Activated naive CD4-positive, alpha-beta T cell treated with anti-CD3 and anti-CD28 coated beads, Interleukin-2, amount 10 ng/mL, durations not matched to agents 7 days and 5 days (primary cell): ENCODE measurements at regions not wholly inside any gene's neighbourhood (a gene's known extent, or its start where the extent isn't known, plus 50 kb on each side); places are given as distances from the start of the nearest gene placed in this dataset.

Experiments used
- CTCF ChIA-PET: fragments of 350-600 bp; sonication (Branson Sonifier 250); formaldehyde crosslinking; loops from one replicate; lab custom pipeline; 2021; ENCODE audit warnings: antibody characterized with exemption; lab: Charles Lee
- DNase-seq: peaks from one replicate; pipeline ENCODE4 v3.0.0-alpha.2; 2020
- H3K27ac Mint-ChIP-seq: one replicate; pipeline ENCODE4 v1.8.0; 2021; ENCODE audit warnings: mild to moderate bottlenecking, moderate library complexity, mixed read lengths
- H3K27me3 Mint-ChIP-seq: one replicate; pipeline ENCODE4 v1.8.0; 2021; ENCODE audit warnings: mild to moderate bottlenecking, mixed read lengths
- H3K36me3 Mint-ChIP-seq: one replicate; pipeline ENCODE4 v1.8.0; 2021; ENCODE audit warnings: mixed read lengths
- H3K4me1 Mint-ChIP-seq: one replicate; pipeline ENCODE4 v1.8.0; 2021; ENCODE audit warnings: mixed read lengths
- H3K4me3 Mint-ChIP-seq: one replicate; pipeline ENCODE4 v1.8.0; 2021; ENCODE audit warnings: mild to moderate bottlenecking, moderate library complexity, mixed read lengths
- H3K9me3 Mint-ChIP-seq: one replicate; pipeline ENCODE4 v1.8.0; 2021; ENCODE audit warnings: mixed read lengths

DNA sequence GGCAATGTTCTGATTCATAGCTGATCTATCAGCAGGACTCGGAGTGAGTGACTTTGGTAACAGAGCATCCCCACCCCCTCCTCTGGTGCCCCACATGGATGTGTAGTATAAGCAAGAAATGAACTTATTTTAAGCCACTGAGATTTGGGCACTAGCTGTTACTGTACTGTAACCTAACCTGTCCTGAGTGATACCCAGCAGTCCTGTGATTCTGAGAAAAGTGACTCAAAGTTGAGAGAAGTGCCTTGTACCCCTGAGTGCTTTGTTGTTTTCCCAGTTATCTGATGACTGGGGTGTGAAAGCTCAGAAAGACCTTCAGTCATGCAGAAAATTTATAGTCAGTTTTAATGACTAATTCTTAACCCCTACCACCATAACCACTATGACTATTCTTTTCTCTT lies 439.9 kb upstream of the RBMS3 start:
- no peaks in the 10 kb centered on the region for H3K36me3 Mint-ChIP-seq
- H3K4me1 Mint-ChIP-seq: no peaks in the 10 kb centered on the region
- H3K4me3 Mint-ChIP-seq: no peak overlapping the region
- CTCF ChIA-PET: no interaction called here
- no peaks in the 10 kb centered on the region for H3K9me3 Mint-ChIP-seq
- H3K27me3 Mint-ChIP-seq: no peaks in the 10 kb centered on the region
- no peak for DNase-seq
- H3K27ac Mint-ChIP-seq: no peak overlapping the region

DNA sequence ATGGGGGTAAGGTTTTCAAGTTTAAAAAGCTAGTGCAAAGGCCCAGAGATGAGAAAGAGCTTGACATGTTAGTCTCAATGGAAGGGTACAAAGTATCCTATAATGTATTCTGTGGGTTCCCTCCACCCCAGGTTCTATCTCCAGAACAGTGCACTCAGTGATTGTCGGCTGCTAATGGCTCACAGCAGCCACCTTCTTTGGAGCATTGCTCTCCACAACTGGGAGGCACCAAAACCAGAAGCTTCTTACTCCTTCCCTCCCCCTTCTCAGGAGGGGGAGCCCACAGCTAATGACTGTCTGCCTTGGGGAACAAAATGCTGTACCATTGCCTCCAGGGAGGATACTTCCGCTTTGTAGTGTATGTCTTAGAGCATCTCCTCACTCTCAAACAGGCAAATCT lies 439.4 kb upstream of the RBMS3 start:
- no peaks in the 10 kb centered on the region for H3K9me3 Mint-ChIP-seq
- no peaks in the 10 kb centered on the region for H3K27me3 Mint-ChIP-seq
- CTCF ChIA-PET: no interaction called here
- no peaks in the 10 kb centered on the region for H3K36me3 Mint-ChIP-seq
- H3K4me3 Mint-ChIP-seq: no peak overlapping the region
- no peak overlapping the region for H3K27ac Mint-ChIP-seq
- no peak for DNase-seq
- no peaks in the 10 kb centered on the region for H3K4me1 Mint-ChIP-seq

DNA sequence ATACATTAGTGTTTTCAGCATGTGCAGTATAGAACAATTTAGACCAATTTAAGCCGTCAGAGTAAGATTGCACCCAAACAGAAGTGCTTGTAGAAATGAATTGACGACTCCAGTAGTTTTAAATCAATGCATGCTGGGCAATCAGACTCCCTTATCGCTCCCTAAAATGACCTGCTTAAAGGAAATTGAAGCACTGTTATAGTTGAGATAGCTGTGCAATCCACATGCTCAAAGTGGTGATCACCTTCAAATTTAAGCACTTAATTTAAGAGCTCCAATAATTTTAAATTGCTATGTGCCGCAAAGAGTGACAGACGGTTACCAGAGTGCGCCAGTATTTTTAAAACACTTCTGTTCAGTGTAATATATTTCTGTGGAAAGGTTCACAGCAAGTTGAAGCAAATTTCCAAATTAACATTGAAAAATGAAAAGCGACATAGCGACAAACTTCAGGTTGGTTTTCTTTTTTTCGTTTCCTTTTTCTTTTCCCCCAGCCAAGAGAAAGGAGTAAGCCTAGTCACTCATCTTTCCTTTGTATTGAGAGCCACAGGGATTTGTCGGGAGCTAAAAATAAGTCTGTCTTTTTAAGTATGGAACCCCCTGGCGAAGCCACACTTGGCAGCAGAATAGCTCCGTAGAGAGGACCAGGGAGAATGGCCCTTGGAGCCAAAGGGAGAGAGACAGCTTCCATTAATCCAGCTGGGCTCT lies 436.4 kb upstream of the RBMS3 start:
- H3K36me3 Mint-ChIP-seq: no peaks in the 10 kb centered on the region
- H3K4me3 Mint-ChIP-seq: no peak overlapping the region
- CTCF ChIA-PET: no interaction called here
- no peaks in the 10 kb centered on the region for H3K9me3 Mint-ChIP-seq
- no peak for DNase-seq
- H3K27me3 Mint-ChIP-seq: no peaks in the 10 kb centered on the region
- H3K4me1 Mint-ChIP-seq: no peaks in the 10 kb centered on the region
- H3K27ac Mint-ChIP-seq: no peak overlapping the region

DNA sequence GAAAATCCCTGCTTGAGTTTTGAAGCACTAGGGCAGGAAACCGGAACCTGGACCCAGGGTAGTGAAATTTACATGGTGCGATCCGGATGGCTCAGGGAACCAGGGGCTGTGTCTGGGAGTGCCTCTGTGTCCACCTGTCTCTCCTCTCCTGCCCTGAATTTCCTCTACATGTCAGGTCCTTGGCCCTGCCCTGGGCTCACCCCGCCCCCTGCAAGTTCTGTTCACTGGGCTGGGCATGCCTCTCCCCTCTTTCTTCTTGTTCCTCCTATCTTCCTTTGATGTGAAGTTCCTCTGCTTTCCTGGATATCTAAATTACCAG lies 435.9 kb upstream of the RBMS3 start:
- no peak for DNase-seq
- no peaks in the 10 kb centered on the region for H3K27me3 Mint-ChIP-seq
- CTCF ChIA-PET: no interaction called here
- no peak overlapping the region for H3K27ac Mint-ChIP-seq
- no peaks in the 10 kb centered on the region for H3K4me1 Mint-ChIP-seq
- no peak overlapping the region for H3K4me3 Mint-ChIP-seq
- no peaks in the 10 kb centered on the region for H3K9me3 Mint-ChIP-seq
- H3K36me3 Mint-ChIP-seq: no peaks in the 10 kb centered on the region

DNA sequence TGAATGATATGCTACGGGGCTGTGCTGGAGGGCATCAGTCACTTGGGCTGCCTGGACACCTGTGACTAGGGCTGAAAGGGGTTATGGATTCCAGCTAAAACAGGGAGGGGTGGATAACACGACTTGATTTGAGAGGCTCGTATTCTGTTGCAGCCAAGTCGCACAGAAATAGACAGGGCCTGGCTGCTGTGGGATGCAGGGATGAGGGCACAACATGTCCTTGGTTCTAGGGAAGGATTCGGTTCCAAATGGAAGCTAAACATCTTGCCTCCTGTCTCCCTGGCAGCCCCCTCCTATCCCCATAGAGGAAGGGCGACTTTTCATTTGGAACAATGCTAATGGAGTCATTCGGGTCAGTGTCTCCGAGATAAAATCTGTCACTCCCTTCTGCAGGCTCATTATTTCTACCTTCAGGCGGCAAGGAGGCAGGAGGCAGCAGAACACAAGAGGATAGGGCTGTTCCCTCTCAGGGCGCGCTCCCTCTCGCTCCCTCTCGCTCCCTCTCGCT lies 433.8 kb upstream of the RBMS3 start:
- H3K4me1 Mint-ChIP-seq: no peaks in the 10 kb centered on the region
- no peak for DNase-seq
- H3K27ac Mint-ChIP-seq: no peak overlapping the region
- H3K27me3 Mint-ChIP-seq: no peaks in the 10 kb centered on the region
- no peaks in the 10 kb centered on the region for H3K36me3 Mint-ChIP-seq
- no peak overlapping the region for H3K4me3 Mint-ChIP-seq
- H3K9me3 Mint-ChIP-seq: no peaks in the 10 kb centered on the region
- CTCF ChIA-PET: no interaction called here

DNA sequence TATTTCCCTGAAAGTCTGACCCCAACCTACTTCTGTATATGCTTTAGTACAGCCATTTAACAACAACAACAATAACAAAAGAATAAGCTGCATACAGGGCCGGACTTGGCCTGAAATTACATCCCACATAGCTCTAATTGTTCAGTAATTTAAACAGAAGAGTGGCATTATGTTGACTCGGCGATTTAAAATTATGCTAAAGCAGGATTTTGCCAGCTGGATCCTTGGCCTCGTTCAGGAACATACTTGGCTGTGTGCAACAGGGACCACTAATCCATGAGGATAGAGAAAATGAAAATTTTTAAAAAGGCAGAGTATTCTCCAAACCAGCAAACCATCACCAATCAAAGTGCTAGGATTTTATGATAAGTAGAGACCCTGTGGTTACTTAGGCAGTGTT lies 433.1 kb upstream of the RBMS3 start:
- Mint-ChIP-seq H3K4me1 (no peaks in the 10 kb centered on the region), H3K4me3 (no peak overlapping the region), H3K9me3 (no peaks in the 10 kb centered on the region), H3K27me3 (no peaks in the 10 kb centered on the region), H3K36me3 (no peaks in the 10 kb centered on the region), H3K27ac (no peak overlapping the region)
- CTCF ChIA-PET: no interaction called here
- DNase-seq: no peak

DNA sequence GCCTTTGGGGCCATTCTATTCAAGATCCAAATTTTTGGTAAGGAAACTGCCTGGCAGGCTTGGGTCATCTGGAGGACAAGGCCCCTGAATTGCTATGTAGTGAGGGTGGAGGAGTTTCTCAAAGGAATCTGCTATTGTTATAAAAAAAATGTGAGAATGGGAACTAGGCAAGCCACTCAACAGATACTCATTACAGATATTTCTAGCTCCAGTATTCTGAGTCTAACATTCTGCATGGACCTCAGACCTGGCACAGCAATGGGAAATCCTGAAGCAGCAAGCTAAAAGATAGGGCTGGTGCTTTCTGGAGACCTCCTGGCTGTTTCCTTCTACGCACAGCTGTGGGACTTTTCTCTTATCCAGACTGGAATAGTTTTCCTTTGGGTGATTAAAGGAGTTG lies 430.7 kb upstream of the RBMS3 start:
- Mint-ChIP-seq H3K9me3 (no peaks in the 10 kb centered on the region), H3K4me1 (no peaks in the 10 kb centered on the region), H3K36me3 (no peaks in the 10 kb centered on the region), H3K27me3 (no peaks in the 10 kb centered on the region), H3K4me3 (no peak overlapping the region), H3K27ac (no peak overlapping the region)
- CTCF ChIA-PET: no interaction called here
- no peak for DNase-seq

DNA sequence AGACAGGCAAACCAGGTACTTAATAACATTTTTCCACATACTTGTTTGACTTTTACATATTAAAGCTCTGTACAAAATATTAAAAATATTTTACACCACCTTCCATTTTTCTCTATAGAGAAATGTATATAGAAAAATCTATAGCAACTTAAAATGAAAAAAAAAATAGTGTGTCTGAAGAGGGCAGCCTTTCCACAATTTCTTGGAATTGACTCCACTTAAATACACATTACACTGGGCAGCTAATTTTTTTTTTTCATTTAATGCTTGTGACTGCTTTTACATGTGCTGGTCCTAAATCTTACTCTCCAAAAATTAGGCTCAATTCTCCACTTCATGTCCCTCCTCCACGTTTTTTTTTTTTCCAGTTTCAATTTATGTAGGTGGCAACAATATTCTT lies 427.0 kb upstream of the RBMS3 start:
- CTCF ChIA-PET: no interaction called here
- Mint-ChIP-seq H3K4me1 (no peaks in the 10 kb centered on the region), H3K36me3 (no peaks in the 10 kb centered on the region), H3K27me3 (no peaks in the 10 kb centered on the region), H3K9me3 (no peaks in the 10 kb centered on the region), H3K4me3 (no peak overlapping the region), H3K27ac (no peak overlapping the region)
- no peak for DNase-seq

DNA sequence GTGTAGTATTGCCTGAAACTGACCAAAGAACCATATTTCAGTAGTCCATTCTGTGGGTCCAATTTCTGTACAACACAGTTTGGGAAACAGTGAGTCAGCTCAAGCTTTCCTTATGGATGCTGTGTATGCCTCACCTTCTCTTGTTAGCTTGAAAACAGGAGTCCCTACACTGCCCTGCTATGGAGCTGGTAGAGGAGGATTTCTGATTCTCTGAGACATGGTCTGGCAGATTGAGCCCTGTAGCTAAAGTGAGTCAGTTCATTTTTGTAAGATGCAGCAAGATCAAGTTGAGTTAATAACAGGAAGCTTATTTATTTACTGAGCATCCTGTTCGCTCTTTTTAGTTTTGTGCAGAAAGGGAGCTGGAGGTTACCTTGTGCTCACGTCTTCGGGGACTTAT lies 424.1 kb upstream of the RBMS3 start:
- CTCF ChIA-PET: no interaction called here
- H3K27me3 Mint-ChIP-seq: no peaks in the 10 kb centered on the region
- no peaks in the 10 kb centered on the region for H3K36me3 Mint-ChIP-seq
- no peaks in the 10 kb centered on the region for H3K9me3 Mint-ChIP-seq
- no peak overlapping the region for H3K27ac Mint-ChIP-seq
- no peaks in the 10 kb centered on the region for H3K4me1 Mint-ChIP-seq
- H3K4me3 Mint-ChIP-seq: no peak overlapping the region
- no peak for DNase-seq

DNA sequence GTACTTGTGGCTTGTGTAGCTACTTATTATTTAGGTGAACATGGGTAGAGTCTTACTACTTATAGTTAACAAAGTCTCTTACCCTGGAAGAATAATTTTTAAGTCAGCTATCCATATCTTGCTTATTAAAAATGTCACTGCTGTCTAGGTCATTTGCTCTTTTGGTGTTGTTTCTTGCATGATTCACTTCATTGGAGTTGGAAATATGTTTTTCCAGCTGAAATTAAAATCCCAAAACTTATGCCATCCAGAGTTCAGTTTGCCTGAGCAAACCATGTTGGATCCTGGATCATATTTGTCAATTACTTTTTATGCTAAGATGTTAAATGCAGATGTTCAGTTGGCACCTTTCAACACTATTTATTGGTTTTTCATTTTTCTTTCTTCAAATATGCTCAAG lies 421.0 kb upstream of the RBMS3 start:
- H3K4me3 Mint-ChIP-seq: no peak overlapping the region
- CTCF ChIA-PET: no interaction called here
- DNase-seq: no peak
- H3K4me1 Mint-ChIP-seq: no peaks in the 10 kb centered on the region
- no peak overlapping the region for H3K27ac Mint-ChIP-seq
- no peaks in the 10 kb centered on the region for H3K27me3 Mint-ChIP-seq
- no peaks in the 10 kb centered on the region for H3K9me3 Mint-ChIP-seq
- no peaks in the 10 kb centered on the region for H3K36me3 Mint-ChIP-seq

DNA sequence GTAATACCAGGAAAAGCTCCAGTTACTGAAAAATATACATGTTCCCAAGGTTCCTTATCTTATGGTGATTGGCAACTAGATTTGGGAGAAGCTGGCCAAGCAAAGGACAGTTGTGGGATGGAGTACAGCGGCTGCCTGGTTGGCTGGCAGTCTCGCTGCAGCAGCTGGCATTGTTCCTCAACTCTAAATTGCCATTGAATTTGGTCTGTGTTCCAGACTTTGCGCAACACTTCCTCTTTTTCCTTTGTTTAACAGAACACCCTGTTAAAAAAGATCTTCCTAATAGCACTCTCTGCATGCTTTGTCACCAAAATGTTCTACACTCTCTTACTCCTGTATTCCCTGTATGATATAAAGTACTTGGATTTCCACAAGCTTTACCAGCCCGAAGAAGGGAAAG lies 420.6 kb upstream of the RBMS3 start:
- Mint-ChIP-seq H3K36me3 (no peaks in the 10 kb centered on the region), H3K27ac (no peak overlapping the region), H3K27me3 (no peaks in the 10 kb centered on the region), H3K9me3 (no peaks in the 10 kb centered on the region), H3K4me1 (no peaks in the 10 kb centered on the region), H3K4me3 (no peak overlapping the region)
- CTCF ChIA-PET: no interaction called here
- DNase-seq: no peak

DNA sequence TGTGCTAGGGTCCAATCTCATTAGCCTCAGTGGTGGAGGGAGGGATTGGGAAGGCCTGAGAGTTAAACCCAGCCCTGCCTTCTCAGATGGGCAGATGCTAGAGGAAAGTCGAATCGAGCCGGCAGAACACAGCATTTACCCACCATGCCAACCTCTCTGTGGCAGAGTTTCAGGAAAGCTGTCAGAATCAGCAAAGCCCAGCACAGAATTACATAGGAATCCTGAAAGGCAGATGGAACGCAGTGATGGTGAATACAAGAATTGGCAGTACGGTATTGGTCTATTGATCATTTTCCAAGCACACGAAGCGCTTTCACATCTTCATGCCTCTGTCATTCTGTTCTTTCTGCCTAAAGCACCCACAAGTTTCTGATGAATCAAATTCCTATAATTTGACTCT lies 417.7 kb upstream of the RBMS3 start:
- Mint-ChIP-seq H3K4me3 (no peak overlapping the region), H3K9me3 (no peaks in the 10 kb centered on the region), H3K36me3 (no peaks in the 10 kb centered on the region), H3K27me3 (no peaks in the 10 kb centered on the region), H3K4me1 (no peaks in the 10 kb centered on the region), H3K27ac (no peak overlapping the region)
- DNase-seq: no peak
- CTCF ChIA-PET: interaction anchor here (0.7 kb wide), 1 partner anchor 1265 kb away, joined by 3 read pairs; no protein-coding TSS in a partner anchor

DNA sequence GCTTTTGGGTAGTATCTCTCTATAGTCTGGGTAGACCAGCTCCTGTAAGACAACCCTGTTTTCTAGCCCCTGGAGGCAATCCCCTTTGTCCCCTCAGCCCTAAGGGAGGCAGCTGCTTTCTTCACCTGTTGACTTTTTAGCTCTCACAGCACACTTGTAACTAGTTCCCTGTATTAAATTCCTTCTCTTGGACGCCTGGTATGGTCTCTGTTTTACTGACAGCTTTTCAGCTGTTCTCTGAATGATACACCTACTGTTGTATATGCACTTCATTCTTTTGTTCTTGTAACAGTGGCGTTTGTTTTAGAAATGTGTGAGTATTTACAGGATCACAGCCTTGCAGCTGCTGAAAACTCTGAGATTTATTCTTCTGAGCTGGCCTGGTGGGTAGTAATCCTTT lies 413.0 kb upstream of the RBMS3 start:
- no peak for DNase-seq
- Mint-ChIP-seq H3K9me3 (no peaks in the 10 kb centered on the region), H3K4me3 (no peak overlapping the region), H3K27me3 (no peaks in the 10 kb centered on the region), H3K36me3 (no peaks in the 10 kb centered on the region), H3K27ac (no peak overlapping the region), H3K4me1 (no peaks in the 10 kb centered on the region)
- CTCF ChIA-PET: no interaction called here

DNA sequence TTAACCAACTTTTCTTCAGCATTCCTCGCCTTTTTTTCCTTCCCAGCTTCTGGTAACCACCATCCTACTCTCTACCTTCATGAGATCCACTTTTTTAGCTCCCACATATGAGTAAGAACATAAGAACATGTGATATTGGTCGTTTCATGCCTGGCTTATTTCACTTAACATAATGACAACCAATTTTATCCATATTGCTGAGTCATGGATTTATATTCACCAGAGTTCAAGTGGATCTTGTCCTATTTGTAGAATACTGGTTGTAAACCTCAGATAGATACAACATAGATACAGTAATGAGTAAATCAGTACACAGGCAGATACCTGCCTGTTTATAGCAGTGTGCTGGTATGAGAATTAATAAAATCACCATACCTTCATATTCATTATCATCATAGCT lies 412.0 kb upstream of the RBMS3 start:
- Mint-ChIP-seq H3K27ac (no peak overlapping the region), H3K9me3 (peaks cover 2% of the 10 kb centered on the region)

DNA sequence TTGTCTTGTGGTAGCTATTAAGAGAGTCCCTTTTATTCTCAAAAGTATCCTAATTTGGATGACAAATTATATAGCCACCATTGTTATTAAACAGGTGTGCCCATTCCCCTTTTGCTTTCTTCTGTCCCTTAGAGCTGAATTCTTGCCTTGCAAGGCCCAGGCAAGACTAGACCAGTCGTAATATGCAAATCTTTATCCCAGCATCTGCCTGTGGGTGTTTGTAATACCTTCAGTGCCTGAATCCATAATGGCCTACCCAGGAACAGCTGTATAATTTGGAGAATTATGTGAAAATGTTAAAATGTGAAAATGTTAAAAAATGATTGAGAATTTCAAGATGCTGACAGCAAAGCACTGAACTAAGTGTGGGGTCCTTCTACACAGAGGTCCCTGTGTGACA lies 403.0 kb upstream of the RBMS3 start:
- Mint-ChIP-seq H3K36me3 (no peaks in the 10 kb centered on the region), H3K4me3 (no peak overlapping the region), H3K27me3 (no peaks in the 10 kb centered on the region), H3K4me1 (no peaks in the 10 kb centered on the region), H3K9me3 (peaks cover 4% of the 10 kb centered on the region), H3K27ac (no peak overlapping the region)
- DNase-seq: no peak
- CTCF ChIA-PET: no interaction called here

More for the DNA sequence above, 412.0 kb upstream of the RBMS3 start:
- no peaks in the 10 kb centered on the region for H3K27me3 Mint-ChIP-seq
- H3K4me3 Mint-ChIP-seq: no peak overlapping the region
- CTCF ChIA-PET: no interaction called here
- H3K36me3 Mint-ChIP-seq: no peaks in the 10 kb centered on the region
- H3K4me1 Mint-ChIP-seq: no peaks in the 10 kb centered on the region
- DNase-seq: no peak

DNA sequence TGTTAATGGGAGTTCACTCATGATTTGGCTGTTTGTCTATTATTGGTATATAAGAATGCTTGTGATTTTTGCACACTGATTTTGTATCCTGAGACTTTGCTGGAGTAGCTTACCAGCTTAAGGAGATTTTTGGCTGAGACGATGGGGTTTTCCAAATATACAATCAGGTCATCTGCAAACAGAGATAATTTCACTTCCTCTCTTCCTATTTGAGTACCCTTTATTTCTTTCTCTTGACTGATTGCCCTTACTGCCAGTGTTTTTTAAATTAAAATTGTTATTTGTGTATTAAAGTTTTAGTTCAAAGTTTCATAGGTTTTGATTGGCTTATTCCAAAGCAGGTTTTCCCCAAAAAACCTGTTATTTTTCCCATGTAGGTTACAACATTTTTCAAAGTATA lies 390.5 kb upstream of the RBMS3 start:
- peaks cover 1% of the 10 kb centered on the region for H3K9me3 Mint-ChIP-seq
- H3K36me3 Mint-ChIP-seq: no peaks in the 10 kb centered on the region
- CTCF ChIA-PET: no interaction called here
- H3K27ac Mint-ChIP-seq: no peak overlapping the region
- no peak for DNase-seq
- H3K27me3 Mint-ChIP-seq: no peaks in the 10 kb centered on the region
- H3K4me1 Mint-ChIP-seq: no peaks in the 10 kb centered on the region
- no peak overlapping the region for H3K4me3 Mint-ChIP-seq
